GM19239 (cell line): ENCODE measurements at regions not wholly inside any gene's neighbourhood (a gene's known extent, or its start where the extent isn't known, plus 50 kb on each side); places are given as distances from the start of the nearest gene placed in this dataset.

Source experiments
- DNase-seq: peaks from one replicate; pipeline ENCODE4 v3.0.0; 2011; ENCODE audit warnings: low spot score; ENCODE audit not compliant: insufficient read length
- FAIRE-seq: peaks from 2 replicates; lab custom pipeline; 2011; peaks lifted over from hg19 to GRCh38; lab: Jason Lieb, UNC

- no peak for DNase-seq
- no peak for FAIRE-seq
Measured at GRCh38 chr18:64546451-64546850, 397.6 kb upstream of the LINC00305 start.

- no peak for FAIRE-seq
Measured at GRCh38 chr18:64539847-64540246, 391.0 kb upstream of the LINC00305 start.

GRCh38 chr18:64528646-64529045 is 379.8 kb upstream of the LINC00305 start:
- DNase-seq (no peak), FAIRE-seq (no peak)

More at GRCh38 chr18:64539847-64540246, 391.0 kb upstream of the LINC00305 start:
- no peak for DNase-seq

- DNase-seq (no peak), FAIRE-seq (no peak)
Measured at GRCh38 chr18:64519201-64519600, 370.3 kb upstream of the LINC00305 start.

GRCh38 chr18:64518191-64518590 is 369.3 kb upstream of the LINC00305 start:
- no peak for DNase-seq
- FAIRE-seq = no peak

GRCh38 chr18:64513401-64513800 is 364.5 kb upstream of the LINC00305 start:
- no peak for FAIRE-seq
- no peak for DNase-seq

GRCh38 chr18:64490207-64490606 is 341.3 kb upstream of the LINC00305 start:
- FAIRE-seq = no peak
- no peak for DNase-seq

GRCh38 chr18:64488698-64489097 is 339.8 kb upstream of the LINC00305 start:
- no peak for DNase-seq
- FAIRE-seq = no peak

GRCh38 chr18:64474773-64475172 is 325.9 kb upstream of the LINC00305 start:
- FAIRE-seq (no peak), DNase-seq (no peak)

GRCh38 chr18:64474255-64474654 is 325.4 kb upstream of the LINC00305 start:
- FAIRE-seq = no peak
- no peak for DNase-seq

GRCh38 chr18:64449434-64449833 is 300.5 kb upstream of the LINC00305 start:
- FAIRE-seq (no peak), DNase-seq (no peak)

GRCh38 chr18:64444819-64445218 is 295.9 kb upstream of the LINC00305 start:
- FAIRE-seq = no peak
- DNase-seq = no peak

GRCh38 chr18:64438178-64438577 is 289.3 kb upstream of the LINC00305 start:
- DNase-seq = no peak
- FAIRE-seq = no peak

- no peak for DNase-seq
- no peak for FAIRE-seq
Measured at GRCh38 chr18:64436111-64436510, 287.2 kb upstream of the LINC00305 start.

- no peak for DNase-seq
- FAIRE-seq = no peak
Measured at GRCh38 chr18:64419156-64419555, 270.3 kb upstream of the LINC00305 start.

GRCh38 chr18:64416990-64417389 is 268.1 kb upstream of the LINC00305 start:
- no peak for FAIRE-seq
- no peak for DNase-seq

GRCh38 chr18:64415218-64415617 is 266.3 kb upstream of the LINC00305 start:
- FAIRE-seq (no peak), DNase-seq (no peak)

- no peak for DNase-seq
- FAIRE-seq = no peak
Measured at GRCh38 chr18:64410685-64411084, 261.8 kb upstream of the LINC00305 start.

- FAIRE-seq (no peak), DNase-seq (no peak)
Measured at GRCh38 chr18:64409511-64409910, 260.6 kb upstream of the LINC00305 start.

- FAIRE-seq = no peak
- no peak for DNase-seq
Measured at GRCh38 chr18:64407606-64408005, 258.7 kb upstream of the LINC00305 start.

- FAIRE-seq = no peak
- DNase-seq = no peak
Measured at GRCh38 chr18:64405161-64405560, 256.3 kb upstream of the LINC00305 start.

GRCh38 chr18:64403784-64404503 is 255.1 kb upstream of the LINC00305 start:
- DNase-seq = no peak
- FAIRE-seq = no peak
